Trophoblast cell (in vitro differentiated cells and primary cell): ENCODE measurements at regions not wholly inside any gene's neighbourhood (a gene's known extent, or its start where the extent isn't known, plus 50 kb on each side); places are given as distances from the start of the nearest gene placed in this dataset.

Experiments
- DNase-seq, 2 donors: peaks; one replicate each; pipeline ENCODE4 v3.0.0-alpha.2; 2016
- H2AFZ ChIP-seq: 2 replicates; pipeline ENCODE4 v1.6.1; 2013; ENCODE audit warnings: low read length, moderate library complexity, mild to moderate bottlenecking; ENCODE audit not compliant: insufficient read depth, poor library complexity
- H2AK5ac ChIP-seq: 2 replicates; pipeline ENCODE4 v1.6.1; 2013; ENCODE audit warnings: mild to moderate bottlenecking, low read length
- H2BK120ac ChIP-seq: 2 replicates; pipeline ENCODE4 v1.6.1; 2013; ENCODE audit warnings: low read length, mild to moderate bottlenecking, moderate library complexity; ENCODE audit not compliant: insufficient read depth, poor library complexity
- H2BK12ac ChIP-seq: 2 replicates; pipeline ENCODE4 v1.6.1; 2013; ENCODE audit warnings: mild to moderate bottlenecking, low read length, moderate library complexity
- H2BK5ac ChIP-seq: 2 replicates; pipeline ENCODE4 v1.6.1; 2013; ENCODE audit warnings: low read length, low read depth, moderate library complexity, mild to moderate bottlenecking; ENCODE audit not compliant: poor library complexity
- H3K14ac ChIP-seq: 2 replicates; pipeline ENCODE4 v1.6.1; 2013; ENCODE audit warnings: mild to moderate bottlenecking, low read length
- H3K18ac ChIP-seq: 2 replicates; pipeline ENCODE4 v1.6.1; 2013; ENCODE audit warnings: mild to moderate bottlenecking, low read length
- H3K23ac ChIP-seq: 2 replicates; pipeline ENCODE4 v1.6.1; 2013; ENCODE audit warnings: low read length
- H3K27ac ChIP-seq: 2 replicates; pipeline ENCODE4 v1.5.1; 2013; ENCODE audit warnings: low read depth, mild to moderate bottlenecking, inconsistent platforms, low read length, moderate library complexity
- H3K27me3 ChIP-seq: 2 replicates; pipeline ENCODE4 v1.6.1; 2013; ENCODE audit warnings: inconsistent platforms, mild to moderate bottlenecking, low read length, moderate library complexity; ENCODE audit not compliant: insufficient read depth
- H3K36me3 ChIP-seq, 2 experiments: 1 replicate in 1 of 2; 2 replicates in 1 of 2; pipeline ENCODE4 v1.6.1; 2013; ENCODE audit warnings: low read length in 2 of 2, mild to moderate bottlenecking in 2 of 2, moderate library complexity in 1 of 2; ENCODE audit not compliant: insufficient read depth in 2 of 2, control insufficient read depth in 1 of 2
- H3K4ac ChIP-seq: 2 replicates; pipeline ENCODE4 v1.6.1; 2013; ENCODE audit warnings: low read depth, mild to moderate bottlenecking, low read length, moderate library complexity
- H3K4me1 ChIP-seq, 2 experiments: 1 replicate in 1 of 2; 2 replicates in 1 of 2; pipeline ENCODE4 v1.6.1; 2013; ENCODE audit warnings: low read length in 2 of 2, mild to moderate bottlenecking in 2 of 2, moderate library complexity in 1 of 2; ENCODE audit not compliant: insufficient read depth in 2 of 2, control insufficient read depth in 1 of 2
- H3K4me2 ChIP-seq: 2 replicates; pipeline ENCODE4 v1.6.1; 2013; ENCODE audit warnings: inconsistent platforms, mild to moderate bottlenecking, low read length, moderate library complexity
- H3K4me3 ChIP-seq: 2 replicates; pipeline ENCODE4 v1.5.1; 2013; ENCODE audit warnings: mild to moderate bottlenecking, low read depth, low read length, inconsistent platforms
- H3K79me1 ChIP-seq: one replicate; pipeline ENCODE4 v1.6.1; 2013; ENCODE audit warnings: low read length
- H3K79me2 ChIP-seq: 2 replicates; pipeline ENCODE4 v1.6.1; 2013; ENCODE audit warnings: low read length, mild to moderate bottlenecking; ENCODE audit not compliant: control insufficient read depth, insufficient read depth, poor library complexity
- H3K9ac ChIP-seq: 2 replicates; pipeline ENCODE4 v1.6.1; 2013; ENCODE audit warnings: mild to moderate bottlenecking, low read length
- H3K9me3 ChIP-seq: 2 replicates; pipeline ENCODE4 v1.6.1; 2013; ENCODE audit warnings: low read depth, mild to moderate bottlenecking, control low read depth, inconsistent platforms, low read length; ENCODE audit not compliant: insufficient read depth
- H4K12ac ChIP-seq: 2 replicates; pipeline ENCODE4 v1.6.1; 2013; ENCODE audit warnings: low read depth, mild to moderate bottlenecking, low read length, moderate library complexity
- H4K8ac ChIP-seq: 2 replicates; pipeline ENCODE4 v1.6.1; 2013; ENCODE audit warnings: low read depth, mild to moderate bottlenecking, low read length, moderate library complexity
- H4K91ac ChIP-seq: one replicate; pipeline ENCODE4 v1.6.1; 2013; ENCODE audit warnings: low read depth, mild to moderate bottlenecking, low read length, moderate library complexity
- WGBS: extraction: QIAGEN DNeasy Blood & Tissue Kit; methylation state at CpG from one replicate; pipeline ENCODE4 v1.1.7; 2013; ENCODE audit warnings: missing lambda C conversion rate; ENCODE audit not compliant: insufficient read length, insufficient coverage; ENCODE audit errors: extremely low coverage; 5-methylcytosine and 5-hydroxymethylcytosine counted together

DNA sequence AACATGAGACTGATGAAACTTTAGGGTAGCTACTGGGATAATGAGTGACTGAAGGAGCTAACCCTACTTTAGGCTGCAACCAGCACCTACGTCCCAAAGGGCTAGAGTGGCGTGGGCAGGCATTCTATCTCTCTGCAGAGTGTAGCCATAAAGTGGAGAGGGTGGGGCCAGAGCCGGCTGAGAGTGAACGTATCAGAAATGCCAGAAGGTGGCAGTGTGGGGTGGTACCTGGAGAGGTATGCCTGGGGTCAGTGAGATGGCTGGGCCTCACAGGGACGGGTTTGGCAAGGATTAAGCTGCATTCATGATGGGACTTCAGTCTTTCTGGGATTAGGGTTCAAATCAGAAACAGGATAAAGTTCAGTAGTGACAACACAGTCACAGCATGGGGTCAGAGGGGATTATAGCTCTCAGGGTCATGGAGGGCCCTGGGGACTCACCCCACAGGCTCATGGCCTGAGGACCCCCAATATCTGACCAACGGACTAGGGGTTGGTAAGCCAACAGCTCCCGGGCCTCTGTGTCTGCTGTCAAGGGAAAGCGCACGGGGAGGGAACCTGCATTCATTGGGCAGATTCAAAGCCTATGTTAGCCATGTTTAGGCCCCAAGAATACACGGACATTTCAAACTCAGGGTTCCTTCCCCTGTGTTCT, 86.5 kb upstream of the FOXB1 start:
- H2BK120ac ChIP-seq, result no peak overlapping the region
- no peak overlapping the region for H2BK5ac ChIP-seq
- H3K23ac ChIP-seq, result no peak overlapping the region
- peak; percentile 76 to 79 for DNase-seq
- H4K12ac ChIP-seq, result no peak overlapping the region
- no peak overlapping the region for H4K91ac ChIP-seq
- no peaks in the 10 kb centered on the region for H3K27me3 ChIP-seq
- H3K4me3 ChIP-seq, result no peak overlapping the region
- no peaks in the 10 kb centered on the region for H3K4me1 ChIP-seq
- no peak overlapping the region for H3K9ac ChIP-seq
- no peaks in the 10 kb centered on the region for H3K79me1 ChIP-seq
- no peak overlapping the region for H3K27ac ChIP-seq
- H2BK12ac ChIP-seq, result no peak overlapping the region
- no peak overlapping the region for H4K8ac ChIP-seq
- WGBS, result no CpG with 5 or more reads among the region's 10 CpGs
- H3K18ac ChIP-seq, result no peak overlapping the region
- H2AK5ac ChIP-seq, result no peak overlapping the region
- H3K4ac ChIP-seq, result no peak overlapping the region
- H3K36me3 ChIP-seq, result no peaks in the 10 kb centered on the region
- H3K9me3 ChIP-seq, result no peaks in the 10 kb centered on the region
- H3K79me2 ChIP-seq, result no peaks in the 10 kb centered on the region
- H3K4me2 ChIP-seq, result no peak overlapping the region
- H3K14ac ChIP-seq, result no peak overlapping the region
- no peak overlapping the region for H2AFZ ChIP-seq

DNA sequence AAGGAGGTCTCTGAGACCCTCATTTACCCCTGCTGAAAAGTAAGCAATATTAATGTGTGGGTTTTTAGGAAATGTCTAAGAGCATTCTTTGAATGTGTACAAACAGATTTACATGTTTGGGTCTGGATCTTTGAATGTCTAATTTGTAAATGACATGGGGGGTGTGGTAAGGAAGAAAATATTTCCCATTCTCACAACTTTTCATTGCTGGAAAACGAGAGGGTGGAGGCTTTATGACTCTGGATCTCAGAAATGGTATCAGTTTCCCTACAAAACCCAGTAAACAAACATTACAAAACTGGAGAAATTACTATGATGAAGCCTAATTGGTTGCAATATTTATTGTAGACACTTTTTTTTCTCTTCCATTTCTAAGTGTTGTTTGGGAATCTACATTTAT, 98.1 kb upstream of the FOXB1 start:
- Histone ChIP-seq H3K23ac (no peak overlapping the region), H3K9me3 (no peaks in the 10 kb centered on the region), H3K4me1 (no peaks in the 10 kb centered on the region), H4K12ac (no peak overlapping the region), H3K4me3 (no peak overlapping the region), H2BK120ac (no peak overlapping the region), H3K27me3 (no peaks in the 10 kb centered on the region), H3K14ac (no peak overlapping the region), H2AFZ (no peak overlapping the region), H3K27ac (no peak overlapping the region), H3K18ac (no peak overlapping the region), H4K91ac (no peak overlapping the region), H4K8ac (no peak overlapping the region), H3K36me3 (no peaks in the 10 kb centered on the region), H2BK5ac (no peak overlapping the region), H3K4me2 (no peak overlapping the region), H3K79me2 (no peaks in the 10 kb centered on the region), H2BK12ac (no peak overlapping the region), H2AK5ac (no peak overlapping the region), H3K4ac (no peak overlapping the region), H3K79me1 (no peaks in the 10 kb centered on the region), H3K9ac (no peak overlapping the region)
- no CpG with 5 or more reads among the region's 1 CpG for WGBS
- no peak for DNase-seq

DNA sequence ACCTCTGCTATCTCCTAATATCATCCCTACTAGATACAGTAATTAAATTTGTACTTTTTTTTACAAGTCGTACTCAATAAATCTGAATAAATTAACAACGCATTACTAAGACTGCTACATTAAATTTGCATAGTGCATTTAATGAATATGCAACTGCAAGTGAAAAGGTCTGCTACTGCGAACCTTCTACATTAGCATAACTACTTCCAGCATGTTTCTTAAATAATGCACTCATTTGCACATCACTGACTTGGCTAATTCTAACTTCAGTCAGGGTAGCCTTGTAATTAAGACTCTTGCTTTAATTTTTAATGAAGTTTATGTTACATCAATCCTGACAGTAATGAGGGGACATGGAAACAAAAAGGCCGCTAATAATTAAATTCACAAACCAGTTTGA, 98.9 kb upstream of the FOXB1 start:
- Histone ChIP-seq H3K9ac (no peak overlapping the region), H2BK120ac (no peak overlapping the region), H3K79me2 (no peaks in the 10 kb centered on the region), H2AFZ (no peak overlapping the region), H3K18ac (no peak overlapping the region), H3K27ac (no peak overlapping the region), H3K4me1 (no peaks in the 10 kb centered on the region), H2AK5ac (no peak overlapping the region), H3K4me2 (no peak overlapping the region), H3K23ac (no peak overlapping the region), H4K8ac (no peak overlapping the region), H3K27me3 (no peaks in the 10 kb centered on the region), H3K79me1 (no peaks in the 10 kb centered on the region), H3K9me3 (no peaks in the 10 kb centered on the region), H2BK5ac (no peak overlapping the region), H3K4me3 (no peak overlapping the region), H3K14ac (no peak overlapping the region), H3K4ac (no peak overlapping the region), H4K91ac (no peak overlapping the region), H4K12ac (no peak overlapping the region), H2BK12ac (no peak overlapping the region), H3K36me3 (no peaks in the 10 kb centered on the region)
- DNase-seq, result no peak
- no CpG with 5 or more reads among the region's 4 CpGs for WGBS

DNA sequence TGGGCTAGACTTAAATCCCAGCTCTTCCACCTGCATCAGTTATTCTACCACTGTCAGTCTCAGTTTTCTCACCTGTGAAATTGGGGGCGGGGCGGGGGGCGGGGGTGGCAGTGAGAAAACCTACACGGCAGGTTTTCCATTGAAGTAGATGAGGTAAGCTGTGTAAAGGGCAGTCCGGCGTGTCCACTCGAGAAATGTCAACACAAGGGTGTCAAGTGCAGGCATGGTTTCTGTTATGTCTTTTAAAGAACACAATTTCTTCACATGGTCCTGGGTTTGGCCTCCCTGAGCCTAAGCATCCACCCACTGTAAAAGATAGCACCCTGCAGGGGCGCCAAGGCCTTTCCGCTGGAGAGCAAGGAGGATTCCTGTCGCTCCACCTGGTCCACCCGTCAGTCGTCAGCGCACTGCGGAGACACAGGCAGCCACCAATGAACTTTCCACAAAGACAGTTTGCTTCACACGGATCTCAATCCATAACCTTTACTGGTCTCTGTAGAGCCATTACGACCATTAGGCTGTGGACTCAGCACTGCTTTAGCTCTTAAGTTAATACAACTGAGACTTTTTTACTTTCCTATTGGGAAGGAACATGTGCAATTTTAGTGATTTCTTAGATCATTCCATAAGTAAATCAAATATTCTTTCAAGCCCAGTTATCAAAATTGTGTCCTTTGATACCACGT, 99.5 kb upstream of the FOXB1 start:
- Histone ChIP-seq H3K27ac (no peak overlapping the region), H3K4me2 (no peak overlapping the region), H2BK120ac (no peak overlapping the region), H3K14ac (no peak overlapping the region), H3K27me3 (no peaks in the 10 kb centered on the region), H3K23ac (no peak overlapping the region), H3K4ac (no peak overlapping the region), H3K9me3 (no peaks in the 10 kb centered on the region), H3K9ac (no peak overlapping the region), H2BK5ac (no peak overlapping the region), H3K79me1 (no peaks in the 10 kb centered on the region), H4K91ac (no peak overlapping the region), H4K12ac (no peak overlapping the region), H2AK5ac (no peak overlapping the region), H2AFZ (no peak overlapping the region), H4K8ac (no peak overlapping the region), H3K4me1 (no peaks in the 10 kb centered on the region), H3K4me3 (no peak overlapping the region), H3K36me3 (no peaks in the 10 kb centered on the region), H3K18ac (no peak overlapping the region), H2BK12ac (no peak overlapping the region), H3K79me2 (no peaks in the 10 kb centered on the region)
- no CpG with 5 or more reads among the region's 17 CpGs for WGBS
- no peak for DNase-seq
